DND-41 (cell line): ENCODE measurements at regions not wholly inside any gene's neighbourhood (a gene's known extent, or its start where the extent isn't known, plus 50 kb on each side); places are given as distances from the start of the nearest gene placed in this dataset.

Experiments
- CTCF ChIP-seq: IDR thresholded peaks from 2 replicates; pipeline ENCODE4 v1.5.1; 2012; ENCODE audit warnings: borderline replicate concordance, low read length, moderate library complexity, mild to moderate bottlenecking; ENCODE audit not compliant: poor library complexity, severe bottlenecking; ENCODE audit errors: extremely low read depth
- EZH2 ChIP-seq: IDR thresholded peaks from 3 replicates; pipeline ENCODE4 v1.6.1; 2012; ENCODE audit warnings: borderline replicate concordance, low read depth, mild to moderate bottlenecking, moderate library complexity, low read length, inconsistent platforms; ENCODE audit not compliant: severe bottlenecking

DNA sequence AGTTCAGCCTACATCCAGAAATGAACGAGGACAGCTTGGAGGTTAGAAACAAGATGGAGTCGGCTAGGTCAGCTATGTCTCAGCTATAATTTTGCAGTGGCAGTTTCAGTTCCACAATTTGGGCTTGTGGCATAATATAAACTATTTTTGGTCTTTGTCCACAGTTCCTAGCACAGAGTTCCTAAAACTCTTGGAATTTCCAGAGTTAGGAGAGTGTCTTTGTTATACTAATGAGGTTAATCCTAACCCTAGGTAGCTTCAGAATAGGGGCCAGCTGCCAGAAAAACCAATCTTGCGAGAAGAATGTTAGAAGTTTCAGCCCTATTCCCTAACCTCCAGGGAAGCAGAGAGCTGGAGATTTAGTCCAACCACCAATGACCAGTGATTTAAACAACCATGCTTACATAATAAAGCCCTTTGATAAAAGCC lies 131.9 kb downstream of the AKR1D1 start:
- no peak for TF ChIP-seq CTCF
- no peak for TF ChIP-seq EZH2
